ENCODE measurements at regions not wholly inside any gene's neighbourhood (a gene's known extent, or its start where the extent isn't known, plus 50 kb on each side); places are given as distances from the start of the nearest gene placed in this dataset.

DNA sequence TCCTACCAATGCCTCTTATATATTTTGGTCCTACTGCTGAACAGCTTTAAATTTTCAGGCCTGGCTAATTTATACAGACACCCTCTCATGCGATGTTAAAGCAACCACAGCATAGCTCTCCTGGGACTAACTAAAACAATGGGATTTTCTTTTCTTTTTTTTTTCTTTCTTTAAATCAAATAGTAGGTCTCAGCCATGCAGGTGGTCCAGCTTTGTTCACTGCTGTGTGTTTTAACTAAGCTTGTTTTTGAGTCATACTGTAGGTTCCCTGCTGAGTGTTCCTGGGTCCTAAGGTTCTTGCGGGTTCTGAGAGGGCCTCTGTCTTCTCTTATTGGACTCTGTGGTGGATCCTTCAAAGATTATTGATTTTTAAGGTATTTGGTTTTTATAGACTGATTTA, 113.1 kb upstream of the SORCS1 start:
- peaks cover 18% of the 10 kb centered on the region for H3K9me3 Mint-ChIP-seq
- ATAC-seq (no peak), DNase-seq (ENCODE audit: low spot score in 2 of 2) (no peak)
- no peak overlapping the region for H3K27ac Mint-ChIP-seq
- no peaks in the 10 kb centered on the region for H3K36me3 Mint-ChIP-seq
- no peaks in the 10 kb centered on the region for H3K4me1 Mint-ChIP-seq
- H3K4me3 Mint-ChIP-seq: no peak overlapping the region

GRCh38 chr10:107275806-107276205, 111.3 kb upstream of the SORCS1 start:
- H3K9me3 Mint-ChIP-seq: peaks cover 20% of the 10 kb centered on the region
- H3K36me3 Mint-ChIP-seq: no peaks in the 10 kb centered on the region
- H3K4me1 Mint-ChIP-seq: no peaks in the 10 kb centered on the region
- DNase-seq (ENCODE audit: low spot score in 2 of 2) (no peak), ATAC-seq (no peak)
- no peak overlapping the region for H3K4me3 Mint-ChIP-seq
- no peak overlapping the region for H3K27ac Mint-ChIP-seq

GRCh38 chr10:107269626-107270025, 105.1 kb upstream of the SORCS1 start:
- no peak for ATAC-seq
- Mint-ChIP-seq H3K4me3 (no peak overlapping the region), H3K9me3 (peaks cover 24% of the 10 kb centered on the region), H3K27ac (no peak overlapping the region), H3K4me1 (no peaks in the 10 kb centered on the region), H3K36me3 (no peaks in the 10 kb centered on the region)
- DNase-seq (ENCODE audit: low spot score in 2 of 2): no peak

DNA sequence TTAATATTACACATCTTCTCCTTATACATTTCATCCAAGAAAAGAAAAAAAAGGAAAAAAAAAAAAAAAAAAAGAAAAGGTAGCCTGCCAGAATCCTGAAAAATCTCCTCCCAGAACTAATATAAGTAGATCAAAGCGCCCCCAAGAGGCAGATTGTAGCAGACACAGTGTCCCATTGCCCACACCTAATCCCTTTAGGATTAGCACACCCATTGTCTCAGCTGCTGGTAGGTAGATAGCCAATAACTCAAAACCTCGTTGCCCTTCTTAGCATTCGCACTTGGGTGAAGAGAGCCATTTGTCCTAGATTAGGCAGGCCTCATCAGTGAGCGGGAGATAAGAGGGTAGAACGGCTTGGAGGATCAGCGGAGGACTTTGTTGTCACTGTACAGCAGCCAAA, 100.2 kb upstream of the SORCS1 start:
- ATAC-seq: no peak

GRCh38 chr10:107244122-107244521, 79.6 kb upstream of the SORCS1 start:
- H3K36me3 Mint-ChIP-seq: no peaks in the 10 kb centered on the region
- H3K4me3 Mint-ChIP-seq: no peak overlapping the region
- ATAC-seq (no peak), DNase-seq (ENCODE audit: low spot score in 2 of 2) (no peak)
- H3K4me1 Mint-ChIP-seq: no peaks in the 10 kb centered on the region
- no peak overlapping the region for H3K27ac Mint-ChIP-seq
- H3K9me3 Mint-ChIP-seq: peaks cover 10% of the 10 kb centered on the region

More for the DNA sequence above, 100.2 kb upstream of the SORCS1 start:
- no peak for DNase-seq (ENCODE audit: low spot score in 2 of 2)
- Mint-ChIP-seq H3K36me3 (no peaks in the 10 kb centered on the region), H3K4me1 (no peaks in the 10 kb centered on the region), H3K27ac (no peak overlapping the region), H3K9me3 (peaks cover 20% of the 10 kb centered on the region), H3K4me3 (no peak overlapping the region)

GRCh38 chr10:107238275-107238674, 73.8 kb upstream of the SORCS1 start:
- H3K9me3 Mint-ChIP-seq: peaks cover 18% of the 10 kb centered on the region
- no peak overlapping the region for H3K27ac Mint-ChIP-seq
- no peaks in the 10 kb centered on the region for H3K4me1 Mint-ChIP-seq
- H3K36me3 Mint-ChIP-seq: no peaks in the 10 kb centered on the region
- H3K4me3 Mint-ChIP-seq: no peak overlapping the region
- ATAC-seq (no peak), DNase-seq (ENCODE audit: low spot score in 2 of 2) (no peak)

DNA sequence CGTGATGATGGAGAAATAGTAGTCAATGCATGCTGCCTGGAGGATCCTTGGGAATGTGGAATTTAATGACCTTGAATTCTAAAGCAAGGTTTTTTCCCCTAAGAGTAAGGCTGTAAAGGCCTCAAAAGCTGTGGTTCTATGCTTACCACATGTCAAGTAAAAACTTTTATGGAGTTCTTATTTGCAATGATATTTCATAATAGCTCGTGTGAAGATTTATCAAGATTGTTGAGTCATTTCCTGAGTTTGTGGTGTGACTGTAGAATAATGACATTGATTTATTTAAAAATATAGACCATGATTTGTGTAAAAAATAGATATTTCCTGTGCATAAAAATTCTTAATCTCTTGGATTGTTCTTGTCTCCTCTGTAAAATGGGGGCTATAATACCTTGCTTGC, 67.5 kb upstream of the SORCS1 start:
- Mint-ChIP-seq H3K9me3 (peaks cover 20% of the 10 kb centered on the region), H3K4me1 (no peaks in the 10 kb centered on the region), H3K4me3 (no peak overlapping the region), H3K36me3 (no peaks in the 10 kb centered on the region), H3K27ac (no peak overlapping the region)
- DNase-seq (ENCODE audit: low spot score in 2 of 2) (no peak), ATAC-seq (no peak)

DNA sequence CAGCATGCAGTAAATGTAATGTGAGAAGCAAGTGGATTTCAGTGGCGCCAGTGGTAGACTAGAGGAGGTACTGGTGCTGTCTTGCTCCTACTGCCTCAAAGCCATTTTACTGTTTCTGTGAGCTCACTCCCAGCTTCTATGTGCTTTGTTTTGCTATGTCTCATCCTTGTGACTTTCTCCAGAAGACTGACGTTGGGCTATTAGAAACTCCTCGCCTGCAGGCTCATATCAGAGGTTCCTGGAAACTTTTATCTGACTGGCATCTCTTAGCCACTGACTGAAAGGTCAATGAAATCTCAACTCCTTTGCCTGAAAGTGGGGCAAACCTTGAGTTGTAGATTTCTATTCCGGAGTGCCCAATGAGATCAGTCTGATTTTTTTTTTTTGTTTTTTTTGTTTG, 66.4 kb upstream of the SORCS1 start:
- no peak overlapping the region for H3K4me3 Mint-ChIP-seq
- DNase-seq (ENCODE audit: low spot score in 2 of 2): no peak
- peaks cover 18% of the 10 kb centered on the region for H3K9me3 Mint-ChIP-seq
- ATAC-seq: no peak
- no peaks in the 10 kb centered on the region for H3K36me3 Mint-ChIP-seq
- no peaks in the 10 kb centered on the region for H3K4me1 Mint-ChIP-seq
- H3K27ac Mint-ChIP-seq: no peak overlapping the region

GRCh38 chr10:107215681-107216080, 51.2 kb upstream of the SORCS1 start:
- Mint-ChIP-seq H3K4me3 (no peak overlapping the region), H3K27ac (no peak overlapping the region), H3K4me1 (no peaks in the 10 kb centered on the region), H3K36me3 (no peaks in the 10 kb centered on the region), H3K9me3 (peaks cover 20% of the 10 kb centered on the region)
- DNase-seq (ENCODE audit: low spot score in 2 of 2) (no peak), ATAC-seq (no peak)

Measured in stimulated activated effector memory CD8-positive, alpha-beta T cell treated with anti-CD3 and anti-CD28 coated beads, Interleukin-12 subunit alpha, Interleukin-12 subunit beta, amount 100 ng/mL, for 72 hours (primary cell).